H1 (cell line): ENCODE measurements at regions not wholly inside any gene's neighbourhood (a gene's known extent, or its start where the extent isn't known, plus 50 kb on each side); places are given as distances from the start of the nearest gene placed in this dataset.
"Not testable (repeated sequence)": the region's sequence is repeated elsewhere in the genome, so short reads cannot be mapped to it uniquely, and the experiment has no call there.

Experiments
- CTCF ChIA-PET: fragments of 300-600 bp; sonication (Branson Sonifier 250); formaldehyde crosslinking; loops from one replicate; lab custom pipeline; 2021; ENCODE audit not compliant: partially characterized antibody; lab: Charles Lee
- POLR2A ChIA-PET: fragments of 300-600 bp; sonication (Branson Sonifier 250); formaldehyde crosslinking; loops from one replicate; lab custom pipeline; 2021; ENCODE audit warnings: inconsistent platforms; ENCODE audit not compliant: partially characterized antibody; lab: Charles Lee
- DNase-seq, 2 experiments: peaks; one replicate each; pipeline versions ENCODE4 v3.0.0 to v3.0.0-alpha.2; 2010 to 2022; ENCODE audit warnings: low spot score in 2 of 2, low read depth in 1 of 2, mixed read lengths in 1 of 2
- FAIRE-seq: peaks from 2 replicates; lab custom pipeline; 2011; peaks lifted over from hg19 to GRCh38; lab: Jason Lieb, UNC
- H2AFZ ChIP-seq: 2 replicates; pipeline ENCODE4 v1.8.1; 2012; ENCODE audit warnings: low read length, inconsistent platforms
- H2AK5ac ChIP-seq: 2 replicates; pipeline ENCODE4 v1.6.1; 2013; ENCODE audit warnings: low read depth, low read length
- H2BK120ac ChIP-seq: replicated peaks from 2 replicates; pipeline ENCODE3; 2013; ENCODE audit warnings: low read depth, low read length, inconsistent platforms
- H2BK12ac ChIP-seq: 2 replicates; pipeline ENCODE4 v1.6.1; 2013; ENCODE audit warnings: low read depth, low read length
- H2BK15ac ChIP-seq: 2 replicates; pipeline ENCODE4 v1.6.1; 2013; ENCODE audit warnings: low read length
- H2BK20ac ChIP-seq: 2 replicates; pipeline ENCODE4 v1.6.1; 2013; ENCODE audit warnings: low read length
- H2BK5ac ChIP-seq: 2 replicates; pipeline ENCODE4 v1.6.1; 2013; ENCODE audit warnings: low read depth, low read length
- H3K14ac ChIP-seq: 2 replicates; pipeline ENCODE4 v1.6.1; 2013; ENCODE audit warnings: inconsistent platforms; ENCODE audit not compliant: insufficient read length
- H3K18ac ChIP-seq: 2 replicates; pipeline ENCODE4 v1.6.1; 2013; ENCODE audit warnings: low read length; ENCODE audit errors: extremely low read depth
- H3K23ac ChIP-seq: 2 replicates; pipeline ENCODE4 v1.6.1; 2013; ENCODE audit warnings: inconsistent platforms; ENCODE audit not compliant: insufficient read length
- H3K23me2 ChIP-seq: 2 replicates; pipeline ENCODE4 v1.6.1; 2013; ENCODE audit warnings: low read depth, low read length
- H3K27ac ChIP-seq: 2 replicates; pipeline ENCODE4 v1.6.1; 2011; ENCODE audit warnings: low read depth, low read length, inconsistent platforms
- H3K27me3 ChIP-seq, 4 experiments: replicated peaks in 1 of 4; 1 replicate in 1 of 4; 2 replicates in 3 of 4; pipeline versions ENCODE4 v1.6.1 to v1.8.1; 2011 to 2013; ENCODE audit warnings: low read length in 3 of 4, mild to moderate bottlenecking in 3 of 4, inconsistent platforms in 2 of 4, mixed read lengths in 2 of 4, moderate library complexity in 1 of 4; ENCODE audit not compliant: control insufficient read depth in 3 of 4, insufficient read depth in 3 of 4; ENCODE audit errors: extremely low read depth in 1 of 4
- H3K36me3 ChIP-seq, 4 experiments: 2 replicates each; pipeline versions ENCODE4 v1.6.1 to v1.8.1; 2011 to 2013; ENCODE audit warnings: mild to moderate bottlenecking in 4 of 4, low read length in 3 of 4, moderate library complexity in 2 of 4, control low read depth in 1 of 4, inconsistent platforms in 1 of 4; ENCODE audit not compliant: insufficient read depth in 4 of 4, control insufficient read depth in 2 of 4
- H3K4ac ChIP-seq: replicated peaks from 2 replicates; pipeline ENCODE3; 2013; ENCODE audit warnings: low read length, low read depth, mixed read lengths, inconsistent platforms; ENCODE audit not compliant: insufficient read length
- H3K4me1 ChIP-seq, 4 experiments: replicated peaks in 1 of 4; 1 replicate in 1 of 4; 2 replicates in 3 of 4; pipeline versions ENCODE4 v1.6.1 to v1.8.1; 2011 to 2013; ENCODE audit warnings: low read length in 3 of 4, inconsistent platforms in 2 of 4, mixed read lengths in 1 of 4; ENCODE audit not compliant: insufficient read depth in 4 of 4, control insufficient read depth in 3 of 4
- H3K4me2 ChIP-seq, 2 experiments: 2 replicates each; pipeline versions ENCODE4 v1.6.1 to v1.8.1; 2011 to 2013; ENCODE audit warnings: low read depth in 2 of 2, low read length in 2 of 2, control low read depth in 1 of 2, inconsistent platforms in 1 of 2, mild to moderate bottlenecking in 1 of 2; ENCODE audit not compliant: insufficient read depth in 1 of 2
- H3K4me3 ChIP-seq, 4 experiments: fragments of 200-600, 300-600 bp in 1 of 4; sonication (generic), shearing (Covaris generic), sonication (Bioruptor Twin) in 1 of 4; 2 replicates each; pipeline versions ENCODE4 v1.5.1 to v1.8.1; 2011 to 2016; ENCODE audit warnings: low read length in 4 of 4, low read depth in 3 of 4, control low read depth in 2 of 4, inconsistent platforms in 2 of 4, mild to moderate bottlenecking in 2 of 4, mixed read lengths in 1 of 4, moderate library complexity in 1 of 4; ENCODE audit not compliant: insufficient read depth in 2 of 4; ENCODE audit errors: extremely low read depth in 1 of 4
- H3K56ac ChIP-seq: replicated peaks from 2 replicates; pipeline ENCODE3; 2013; ENCODE audit warnings: low read depth, mild to moderate bottlenecking, mixed read lengths, low read length, inconsistent platforms; ENCODE audit not compliant: insufficient read length
- H3K79me1 ChIP-seq: 2 replicates; pipeline ENCODE4 v1.6.1; 2013; ENCODE audit warnings: low read depth, low read length, control low read depth
- H3K79me2 ChIP-seq, 2 experiments: 2 replicates each; pipeline versions ENCODE4 v1.6.1 to v1.8.1; 2012 to 2013; ENCODE audit warnings: low read length in 2 of 2, mild to moderate bottlenecking in 2 of 2, inconsistent platforms in 1 of 2; ENCODE audit not compliant: insufficient read depth in 2 of 2, control insufficient read depth in 1 of 2
- H3K9ac ChIP-seq, 4 experiments: replicated peaks in 1 of 4; 1 replicate in 1 of 4; 2 replicates in 3 of 4; pipeline versions ENCODE4 v1.6.1 to v1.8.1; 2011 to 2013; ENCODE audit warnings: low read depth in 3 of 4, low read length in 3 of 4, control low read depth in 2 of 4, mild to moderate bottlenecking in 2 of 4, moderate library complexity in 2 of 4, inconsistent platforms in 1 of 4; ENCODE audit errors: extremely low read depth in 1 of 4
- H3K9me3 ChIP-seq, 2 experiments: 2 replicates each; pipeline versions ENCODE4 v1.6.1 to v1.8.1; 2012 to 2013; ENCODE audit warnings: mild to moderate bottlenecking in 2 of 2, moderate library complexity in 2 of 2, control low read depth in 1 of 2, inconsistent platforms in 1 of 2, low read depth in 1 of 2, low read length in 1 of 2, mixed read lengths in 1 of 2; ENCODE audit not compliant: insufficient read depth in 2 of 2
- H4K20me1 ChIP-seq, 2 experiments: replicated peaks in 1 of 2; 2 replicates each; pipeline versions ENCODE3 to v1.8.1; 2011 to 2013; ENCODE audit warnings: inconsistent platforms in 2 of 2, low read length in 2 of 2, mild to moderate bottlenecking in 1 of 2; ENCODE audit not compliant: insufficient read depth in 2 of 2, control insufficient read depth in 1 of 2
- H4K5ac ChIP-seq: 2 replicates; pipeline ENCODE4 v1.6.1; 2013; ENCODE audit warnings: low read length, low read depth, mixed read lengths, inconsistent platforms; ENCODE audit not compliant: insufficient read length
- H4K8ac ChIP-seq: 2 replicates; pipeline ENCODE4 v1.8.0; 2013; ENCODE audit warnings: mild to moderate bottlenecking, moderate library complexity, low read length, inconsistent platforms; ENCODE audit not compliant: insufficient read depth; ENCODE audit errors: extremely low read depth
- H4K91ac ChIP-seq: replicated peaks from 2 replicates; pipeline ENCODE3; 2013; ENCODE audit warnings: low read length, mixed read lengths, inconsistent platforms; ENCODE audit not compliant: insufficient read length
- WGBS, 2 experiments: shearing (Covaris generic) in 1 of 2; methylation state at CpG; one replicate each; pipeline versions ENCODE4 v1.1.6 to v1.1.7; 2013 to 2015; ENCODE audit warnings: low lambda C conversion rate in 2 of 2, mixed read lengths in 2 of 2, inconsistent platforms in 1 of 2, low coverage in 1 of 2, missing lambda C conversion rate in 1 of 2; ENCODE audit not compliant: insufficient replicate concordance in 2 of 2, insufficient coverage in 1 of 2, insufficient read length in 1 of 2; ENCODE audit errors: extremely low coverage in 1 of 2, missing lambda C conversion rate in 1 of 2; 5-methylcytosine and 5-hydroxymethylcytosine counted together

GRCh38 chr1:148267066-148267465 lies 115.0 kb upstream of the NBPF11 start:
- POLR2A ChIA-PET = interaction anchor here (1.0 kb wide), 1 partner anchor 67 kb away, joined by 3 read pairs; no protein-coding TSS in a partner anchor
- H3K14ac ChIP-seq, H2BK5ac ChIP-seq, H3K79me2 ChIP-seq, FAIRE-seq, H3K18ac ChIP-seq, H2BK12ac ChIP-seq, H2AFZ ChIP-seq, H3K4me1 ChIP-seq, H4K20me1 ChIP-seq, CTCF ChIA-PET, H3K79me1 ChIP-seq, H3K9me3 ChIP-seq, H3K4ac ChIP-seq, H4K8ac ChIP-seq, H2BK20ac ChIP-seq, H2AK5ac ChIP-seq, H2BK120ac ChIP-seq, H3K56ac ChIP-seq, H3K23ac ChIP-seq, H2BK15ac ChIP-seq, H3K4me3 ChIP-seq, DNase-seq, H3K27ac ChIP-seq, H3K36me3 ChIP-seq, H4K5ac ChIP-seq, H3K9ac ChIP-seq, H4K91ac ChIP-seq, H3K27me3 ChIP-seq, H3K4me2 ChIP-seq: not testable (repeated sequence)
- peaks cover 13% of the 10 kb centered on the region for H3K23me2 ChIP-seq
- 85% methylated on average over 2 of the region's 2 CpGs; no CpG with 5 or more reads in 1 of the 2 experiments for WGBS, 2 experiments
